Skeletal muscle tissue (tissue), 3 donors: ENCODE measurements at regions not wholly inside any gene's neighbourhood (a gene's known extent, or its start where the extent isn't known, plus 50 kb on each side); places are given as distances from the start of the nearest gene placed in this dataset.
"Not testable (repeated sequence)": the region's sequence is repeated elsewhere in the genome, so short reads cannot be mapped to it uniquely, and the experiment has no call there.

Source experiments
- H3K27ac ChIP-seq: one replicate; pipeline ENCODE4 v1.7.0; 2013; ENCODE audit warnings: mild to moderate bottlenecking, low read depth, low read length, inconsistent platforms
- H3K27me3 ChIP-seq, 3 donors: one replicate each; pipeline ENCODE4 v1.7.0; 2013; ENCODE audit warnings: low read length in 3 of 3; ENCODE audit not compliant: control insufficient read depth in 3 of 3, insufficient read depth in 3 of 3
- H3K36me3 ChIP-seq, 3 donors: one replicate each; pipeline ENCODE4 v1.7.0; 2013; ENCODE audit warnings: low read length in 3 of 3; ENCODE audit not compliant: control insufficient read depth in 3 of 3, insufficient read depth in 3 of 3
- H3K4me1 ChIP-seq, 3 donors: one replicate each; pipeline ENCODE4 v1.7.0; 2013; ENCODE audit warnings: low read length in 3 of 3, mild to moderate bottlenecking in 3 of 3; ENCODE audit not compliant: control insufficient read depth in 3 of 3, insufficient read depth in 3 of 3
- H3K4me3 ChIP-seq, 3 donors: one replicate each; pipeline ENCODE4 v1.7.0; 2013; ENCODE audit warnings: low read length in 3 of 3
- H3K9ac ChIP-seq, 3 donors: one replicate each; pipeline ENCODE4 v1.7.0; 2013; ENCODE audit warnings: low read length in 3 of 3, mild to moderate bottlenecking in 3 of 3, moderate library complexity in 2 of 3, low read depth in 1 of 3
- H3K9me3 ChIP-seq, 3 donors: one replicate each; pipeline ENCODE4 v1.7.0; 2013; ENCODE audit warnings: low read length in 3 of 3; ENCODE audit not compliant: control insufficient read depth in 3 of 3
- donor health status: Osteomylitis.

GRCh38 chr5:54404568-54404967, 50.9 kb upstream of the HSPB3 start:
- Histone ChIP-seq H3K4me1 (no peaks in the 10 kb centered on the region), H3K27ac (no peak overlapping the region), H3K9ac (no peak overlapping the region), H3K9me3 (no peaks in the 10 kb centered on the region), H3K4me3 (no peak overlapping the region), H3K27me3 (no peaks in the 10 kb centered on the region), H3K36me3 (no peaks in the 10 kb centered on the region)

- no peak overlapping the region for H3K4me3 ChIP-seq
- no peaks in the 10 kb centered on the region for H3K36me3 ChIP-seq
- H3K9ac ChIP-seq = no peak overlapping the region
- H3K4me1 ChIP-seq = no peaks in the 10 kb centered on the region
- no peak overlapping the region for H3K27ac ChIP-seq
- no peaks in the 10 kb centered on the region for H3K27me3 ChIP-seq
- H3K9me3 ChIP-seq = no peaks in the 10 kb centered on the region
These were observed 51.5 kb upstream of the HSPB3 start for GRCh38 chr5:54403885-54404416.

- no peaks in the 10 kb centered on the region for H3K4me1 ChIP-seq
- H3K4me3 ChIP-seq = no peak overlapping the region
- H3K36me3 ChIP-seq = no peaks in the 10 kb centered on the region
- no peak overlapping the region for H3K27ac ChIP-seq
- H3K9me3 ChIP-seq = no peaks in the 10 kb centered on the region
- H3K27me3 ChIP-seq = no peaks in the 10 kb centered on the region
- H3K9ac ChIP-seq = no peak overlapping the region
These were observed 52.4 kb upstream of the HSPB3 start for GRCh38 chr5:54403121-54403520.

- Histone ChIP-seq H3K9me3 (no peaks in the 10 kb centered on the region), H3K9ac (no peak overlapping the region), H3K4me1 (no peaks in the 10 kb centered on the region), H3K27ac (no peak overlapping the region), H3K36me3 (no peaks in the 10 kb centered on the region), H3K4me3 (no peak overlapping the region), H3K27me3 (no peaks in the 10 kb centered on the region)
These were observed 54.0 kb upstream of the HSPB3 start for GRCh38 chr5:54401515-54401914.

- Histone ChIP-seq H3K9ac (no peak overlapping the region), H3K4me3 (no peak overlapping the region), H3K4me1 (no peaks in the 10 kb centered on the region), H3K27ac (no peak overlapping the region), H3K36me3 (no peaks in the 10 kb centered on the region), H3K9me3 (no peaks in the 10 kb centered on the region), H3K27me3 (no peaks in the 10 kb centered on the region)
These were observed 57.3 kb upstream of the HSPB3 start for GRCh38 chr5:54398191-54398590.

- Histone ChIP-seq H3K27ac (no peak overlapping the region), H3K9ac (no peak overlapping the region), H3K9me3 (no peaks in the 10 kb centered on the region), H3K27me3 (no peaks in the 10 kb centered on the region), H3K4me1 (no peaks in the 10 kb centered on the region), H3K4me3 (no peak overlapping the region), H3K36me3 (no peaks in the 10 kb centered on the region)
These were observed 58.1 kb upstream of the HSPB3 start for GRCh38 chr5:54397420-54397819.

- H3K4me3 ChIP-seq, H3K36me3 ChIP-seq, H3K4me1 ChIP-seq, H3K9ac ChIP-seq, H3K27me3 ChIP-seq, H3K27ac ChIP-seq, H3K9me3 ChIP-seq: not testable (repeated sequence)
These were observed 62.5 kb upstream of the HSPB3 start for GRCh38 chr5:54393007-54393406.

GRCh38 chr5:54390539-54391031, 64.9 kb upstream of the HSPB3 start:
- H3K9ac ChIP-seq = no peak overlapping the region
- H3K27ac ChIP-seq = no peak overlapping the region
- H3K27me3 ChIP-seq = no peaks in the 10 kb centered on the region
- peaks cover 2 to 5% (median 4%) of the 10 kb centered on the region in 3 donors for H3K4me1 ChIP-seq
- H3K4me3 ChIP-seq = no peak overlapping the region
- no peaks in the 10 kb centered on the region for H3K36me3 ChIP-seq
- H3K9me3 ChIP-seq = no peaks in the 10 kb centered on the region

GRCh38 chr5:54390015-54390414, 65.5 kb upstream of the HSPB3 start:
- no peaks in the 10 kb centered on the region for H3K36me3 ChIP-seq
- H3K9me3 ChIP-seq = no peaks in the 10 kb centered on the region
- H3K4me3 ChIP-seq = no peak overlapping the region
- peaks cover 2 to 5% (median 4%) of the 10 kb centered on the region in 3 donors for H3K4me1 ChIP-seq
- H3K27ac ChIP-seq = no peak overlapping the region
- H3K27me3 ChIP-seq = no peaks in the 10 kb centered on the region
- H3K9ac ChIP-seq = no peak overlapping the region

- H3K4me1 ChIP-seq, H3K27me3 ChIP-seq, H3K9me3 ChIP-seq, H3K36me3 ChIP-seq, H3K4me3 ChIP-seq, H3K27ac ChIP-seq, H3K9ac ChIP-seq: not testable (repeated sequence)
These were observed 66.1 kb upstream of the HSPB3 start for GRCh38 chr5:54389399-54389798.

GRCh38 chr5:54388811-54389210, 66.7 kb upstream of the HSPB3 start:
- H3K27ac ChIP-seq = no peak overlapping the region

More at GRCh38 chr5:54388811-54389210, 66.7 kb upstream of the HSPB3 start:
- Histone ChIP-seq H3K9me3 (no peaks in the 10 kb centered on the region), H3K4me1 (peaks cover 2 to 5% (median 4%) of the 10 kb centered on the region in 3 donors), H3K9ac (no peak overlapping the region), H3K27me3 (no peaks in the 10 kb centered on the region), H3K36me3 (no peaks in the 10 kb centered on the region), H3K4me3 (no peak overlapping the region)
